ENCODE measurements at regions not wholly inside any gene's neighbourhood (a gene's known extent, or its start where the extent isn't known, plus 50 kb on each side); places are given as distances from the start of the nearest gene placed in this dataset.
A peak's percentile ranks its signal among the peaks of the same experiment; 100 is the strongest.

GRCh38 chr20:39835130-39835842, 853.8 kb downstream of the MAFB start:
- no peaks in the 10 kb centered on the region for H3K27me3 ChIP-seq (ENCODE audit: insufficient read depth, low read length, poor library complexity, severe bottlenecking)
- no peak for TF ChIP-seq EZH2phosphoT487 (IDR thresholded peaks at IDR 0.05; ENCODE audit: borderline replicate concordance)
- TF ChIP-seq, protein P1, sequence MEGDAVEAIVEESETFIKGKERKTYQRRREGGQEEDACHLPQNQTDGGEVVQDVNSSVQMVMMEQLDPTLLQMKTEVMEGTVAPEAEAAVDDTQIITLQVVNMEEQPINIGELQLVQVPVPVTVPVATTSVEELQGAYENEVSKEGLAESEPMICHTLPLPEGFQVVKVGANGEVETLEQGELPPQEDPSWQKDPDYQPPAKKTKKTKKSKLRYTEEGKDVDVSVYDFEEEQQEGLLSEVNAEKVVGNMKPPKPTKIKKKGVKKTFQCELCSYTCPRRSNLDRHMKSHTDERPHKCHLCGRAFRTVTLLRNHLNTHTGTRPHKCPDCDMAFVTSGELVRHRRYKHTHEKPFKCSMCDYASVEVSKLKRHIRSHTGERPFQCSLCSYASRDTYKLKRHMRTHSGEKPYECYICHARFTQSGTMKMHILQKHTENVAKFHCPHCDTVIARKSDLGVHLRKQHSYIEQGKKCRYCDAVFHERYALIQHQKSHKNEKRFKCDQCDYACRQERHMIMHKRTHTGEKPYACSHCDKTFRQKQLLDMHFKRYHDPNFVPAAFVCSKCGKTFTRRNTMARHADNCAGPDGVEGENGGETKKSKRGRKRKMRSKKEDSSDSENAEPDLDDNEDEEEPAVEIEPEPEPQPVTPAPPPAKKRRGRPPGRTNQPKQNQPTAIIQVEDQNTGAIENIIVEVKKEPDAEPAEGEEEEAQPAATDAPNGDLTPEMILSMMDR (conservative IDR thresholded peaks at IDR 0.05; ENCODE audit: low read length), result no peak
- H3K9me3 ChIP-seq (ENCODE audit: insufficient read depth, low read depth, low read length), result no peaks in the 10 kb centered on the region
- no peaks in the 10 kb centered on the region for H4K20me1 ChIP-seq (ENCODE audit: insufficient read depth, low read length, poor library complexity, severe bottlenecking)
- no peak overlapping the region for H3K4me3 ChIP-seq (ENCODE audit: low read length, poor library complexity, severe bottlenecking)
- no peaks in the 10 kb centered on the region for H3F3A ChIP-seq (ENCODE audit: low read depth)
- no peak overlapping the region for H3K9ac ChIP-seq (ENCODE audit: low read depth, low read length, poor library complexity, severe bottlenecking)
- H3K4me2 ChIP-seq (ENCODE audit: low read depth, low read length, poor library complexity, severe bottlenecking), result no peak overlapping the region
- no peaks in the 10 kb centered on the region for H3K79me2 ChIP-seq (ENCODE audit: insufficient read depth, low read length)
- H2AFZ ChIP-seq (ENCODE audit: low read length), result no peak overlapping the region
- no peaks in the 10 kb centered on the region for H3K9me2 ChIP-seq (replicated peaks; ENCODE audit: low read depth, low read length)
- no peaks in the 10 kb centered on the region for H3K36me3 ChIP-seq (ENCODE audit: insufficient read depth, low read length)
- H3K4me1 ChIP-seq (ENCODE audit: insufficient read depth, low read length, poor library complexity, severe bottlenecking), result no peaks in the 10 kb centered on the region

- H3K4me2 ChIP-seq (ENCODE audit: low read depth, low read length, poor library complexity, severe bottlenecking), result no peak overlapping the region
- no peak overlapping the region for H2AFZ ChIP-seq (ENCODE audit: low read length)
- H4K20me1 ChIP-seq (ENCODE audit: insufficient read depth, low read length, poor library complexity, severe bottlenecking), result no peaks in the 10 kb centered on the region
- H3K36me3 ChIP-seq (ENCODE audit: insufficient read depth, low read length), result no peaks in the 10 kb centered on the region
- no peaks in the 10 kb centered on the region for H3K9me3 ChIP-seq (ENCODE audit: insufficient read depth, low read depth, low read length)
- TF ChIP-seq EZH2phosphoT487 (IDR thresholded peaks at IDR 0.05; ENCODE audit: borderline replicate concordance), result no peak
- TF ChIP-seq, protein P1 (conservative IDR thresholded peaks at IDR 0.05; ENCODE audit: low read length), result no peak
- no peaks in the 10 kb centered on the region for H3K27me3 ChIP-seq (ENCODE audit: insufficient read depth, low read length, poor library complexity, severe bottlenecking)
- no peaks in the 10 kb centered on the region for H3K4me1 ChIP-seq (ENCODE audit: insufficient read depth, low read length, poor library complexity, severe bottlenecking)
- no peaks in the 10 kb centered on the region for H3F3A ChIP-seq (ENCODE audit: low read depth)
- H3K4me3 ChIP-seq (ENCODE audit: low read length, poor library complexity, severe bottlenecking), result no peak overlapping the region
- no peak overlapping the region for H3K9ac ChIP-seq (ENCODE audit: low read depth, low read length, poor library complexity, severe bottlenecking)
- no peaks in the 10 kb centered on the region for H3K9me2 ChIP-seq (replicated peaks; ENCODE audit: low read depth, low read length)
- H3K79me2 ChIP-seq (ENCODE audit: insufficient read depth, low read length), result no peaks in the 10 kb centered on the region
Observed at GRCh38 chr20:39830903-39831302, 858.1 kb downstream of the MAFB start.

- Histone ChIP-seq H3K4me1 (ENCODE audit: insufficient read depth, low read length, poor library complexity, severe bottlenecking) (no peaks in the 10 kb centered on the region), H2AFZ (ENCODE audit: low read length) (peak overlapping the region; percentile 66), H3K27me3 (ENCODE audit: insufficient read depth, low read length, poor library complexity, severe bottlenecking) (no peaks in the 10 kb centered on the region), H3K36me3 (ENCODE audit: insufficient read depth, low read length) (no peaks in the 10 kb centered on the region), H3K9me2 (replicated peaks; ENCODE audit: low read depth, low read length) (no peaks in the 10 kb centered on the region), H3K9ac (ENCODE audit: low read depth, low read length, poor library complexity, severe bottlenecking) (no peak overlapping the region), H4K20me1 (ENCODE audit: insufficient read depth, low read length, poor library complexity, severe bottlenecking) (no peaks in the 10 kb centered on the region), H3K4me3 (ENCODE audit: low read length, poor library complexity, severe bottlenecking) (no peak overlapping the region), H3F3A (ENCODE audit: low read depth) (no peaks in the 10 kb centered on the region), H3K79me2 (ENCODE audit: insufficient read depth, low read length) (no peaks in the 10 kb centered on the region), H3K9me3 (ENCODE audit: insufficient read depth, low read depth, low read length) (no peaks in the 10 kb centered on the region), H3K4me2 (ENCODE audit: low read depth, low read length, poor library complexity, severe bottlenecking) (peak overlapping the region; percentile 40)
- TF ChIP-seq, protein P1 (conservative IDR thresholded peaks at IDR 0.05; ENCODE audit: low read length), result no peak
- TF ChIP-seq EZH2phosphoT487 (IDR thresholded peaks at IDR 0.05; ENCODE audit: borderline replicate concordance), result no peak
Observed at GRCh38 chr20:39829661-39830060, 859.4 kb downstream of the MAFB start.
